Activated CD4-positive, alpha-beta T cell treated with anti-CD3 and anti-CD28 coated beads for 48 hours (primary cell): ENCODE measurements at regions not wholly inside any gene's neighbourhood (a gene's known extent, or its start where the extent isn't known, plus 50 kb on each side); places are given as distances from the start of the nearest gene placed in this dataset.
"Not testable (repeated sequence)": the region's sequence is repeated elsewhere in the genome, so short reads cannot be mapped to it uniquely, and the experiment has no call there.

Experiments
- DNase-seq: peaks from one replicate; pipeline ENCODE4 v3.0.0-alpha.2; 2020

GRCh38 chr3:89628856-89629670 lies 521.6 kb downstream of the EPHA3 start:
- no peak for DNase-seq

GRCh38 chr3:89635137-89635536 lies 527.7 kb downstream of the EPHA3 start:
- DNase-seq, result no peak

- DNase-seq, result no peak
Measured at GRCh38 chr3:89644716-89645115, 537.3 kb downstream of the EPHA3 start.

GRCh38 chr3:89649431-89649830 lies 542.0 kb downstream of the EPHA3 start:
- no peak for DNase-seq

- DNase-seq, result no peak
Measured at GRCh38 chr3:89654031-89654430, 546.6 kb downstream of the EPHA3 start.

GRCh38 chr3:89656388-89656787 lies 549.0 kb downstream of the EPHA3 start:
- no peak for DNase-seq

- DNase-seq, result no peak
Measured at GRCh38 chr3:89679686-89680085, 572.3 kb downstream of the EPHA3 start.

- DNase-seq, result no peak
Measured at GRCh38 chr3:89682556-89682955, 575.1 kb downstream of the EPHA3 start.

- DNase-seq, result no peak
Measured at GRCh38 chr3:89685731-89686130, 578.3 kb downstream of the EPHA3 start.

- DNase-seq, result no peak
Measured at GRCh38 chr3:89690646-89691045, 583.2 kb downstream of the EPHA3 start.

GRCh38 chr3:89692601-89693000 lies 585.2 kb downstream of the EPHA3 start:
- DNase-seq, result no peak

- DNase-seq, result no peak
Measured at GRCh38 chr3:89697321-89697916, 590.0 kb downstream of the EPHA3 start.

GRCh38 chr3:89698208-89698830 lies 590.9 kb downstream of the EPHA3 start:
- no peak for DNase-seq

GRCh38 chr3:89699229-89699628 lies 591.8 kb downstream of the EPHA3 start:
- no peak for DNase-seq

GRCh38 chr3:89699771-89700170 lies 592.4 kb downstream of the EPHA3 start:
- DNase-seq, result no peak

- no peak for DNase-seq
Measured at GRCh38 chr3:89702404-89702803, 595.0 kb downstream of the EPHA3 start.

- no peak for DNase-seq
Measured at GRCh38 chr3:89713196-89713595, 605.8 kb downstream of the EPHA3 start.

- no peak for DNase-seq
Measured at GRCh38 chr3:89714237-89714636, 606.8 kb downstream of the EPHA3 start.

- DNase-seq, result no peak
Measured at GRCh38 chr3:89740080-89740880, 632.9 kb downstream of the EPHA3 start.

GRCh38 chr3:89740881-89741177 lies 633.4 kb downstream of the EPHA3 start:
- DNase-seq, result no peak

GRCh38 chr3:89742546-89742945 lies 635.1 kb downstream of the EPHA3 start:
- no peak for DNase-seq

GRCh38 chr3:89747541-89748278 lies 640.3 kb downstream of the EPHA3 start:
- DNase-seq, result not testable (repeated sequence)

- DNase-seq, result no peak
Measured at GRCh38 chr3:89762405-89762804, 655.0 kb downstream of the EPHA3 start.
